H9 (cell line): ENCODE measurements at regions not wholly inside any gene's neighbourhood (a gene's known extent, or its start where the extent isn't known, plus 50 kb on each side); places are given as distances from the start of the nearest gene placed in this dataset.

Experiments
- DNase-seq: peaks from one replicate; pipeline ENCODE4 v3.0.0-alpha.2; 2017
- H2AFZ ChIP-seq: one replicate; pipeline ENCODE4 v1.6.1; 2013; ENCODE audit warnings: mild to moderate bottlenecking, low read length, control low read depth, moderate library complexity
- H2AK5ac ChIP-seq: 2 replicates; pipeline ENCODE4 v1.6.1; 2013; ENCODE audit warnings: low read length, control low read depth, mixed read lengths; ENCODE audit not compliant: insufficient read length
- H2BK120ac ChIP-seq: one replicate; pipeline ENCODE4 v1.6.1; 2013; ENCODE audit warnings: low read depth, mild to moderate bottlenecking, low read length, control low read depth, inconsistent platforms; ENCODE audit not compliant: poor library complexity, severe bottlenecking
- H2BK12ac ChIP-seq: 2 replicates; pipeline ENCODE4 v1.6.1; 2013; ENCODE audit warnings: low read length, control low read depth, mixed read lengths, low read depth; ENCODE audit not compliant: insufficient read length
- H2BK15ac ChIP-seq: 2 replicates; pipeline ENCODE4 v1.6.1; 2013; ENCODE audit warnings: low read depth, low read length, control low read depth
- H2BK20ac ChIP-seq: one replicate; pipeline ENCODE4 v1.6.1; 2013; ENCODE audit warnings: low read depth, mild to moderate bottlenecking, low read length, control low read depth, inconsistent platforms; ENCODE audit not compliant: poor library complexity, severe bottlenecking
- H2BK5ac ChIP-seq: 2 replicates; pipeline ENCODE4 v1.6.1; 2013; ENCODE audit warnings: low read length, control low read depth, mixed read lengths; ENCODE audit not compliant: insufficient read length
- H3K14ac ChIP-seq: 2 replicates; pipeline ENCODE4 v1.6.1; 2013; ENCODE audit warnings: low read length, control low read depth; ENCODE audit not compliant: insufficient read depth
- H3K18ac ChIP-seq: 2 replicates; pipeline ENCODE4 v1.6.1; 2013; ENCODE audit warnings: low read depth, mild to moderate bottlenecking, mixed read lengths, low read length, control low read depth; ENCODE audit not compliant: insufficient read length
- H3K23ac ChIP-seq: 2 replicates; pipeline ENCODE4 v1.6.1; 2013; ENCODE audit warnings: low read length, control low read depth, mixed read lengths, low read depth; ENCODE audit not compliant: insufficient read length
- H3K23me2 ChIP-seq: 2 replicates; pipeline ENCODE4 v1.6.1; 2013; ENCODE audit warnings: low read depth, mild to moderate bottlenecking, mixed read lengths, low read length, control low read depth; ENCODE audit not compliant: insufficient read length, poor library complexity, severe bottlenecking
- H3K27ac ChIP-seq: 2 replicates; pipeline ENCODE4 v1.5.1; 2013; ENCODE audit warnings: low read length, control low read depth, mixed read lengths, low read depth; ENCODE audit not compliant: insufficient read length
- H3K27me3 ChIP-seq: 2 replicates; pipeline ENCODE4 v1.6.1; 2013; ENCODE audit warnings: low read length, control low read depth, inconsistent platforms; ENCODE audit not compliant: insufficient read depth
- H3K4ac ChIP-seq: 2 replicates; pipeline ENCODE4 v1.6.1; 2013; ENCODE audit warnings: low read depth, mild to moderate bottlenecking, control low read depth, inconsistent platforms, low read length, moderate library complexity
- H3K4me1 ChIP-seq: 2 replicates; pipeline ENCODE4 v1.6.1; 2013; ENCODE audit warnings: low read length, control low read depth, inconsistent platforms; ENCODE audit not compliant: insufficient read depth
- H3K4me2 ChIP-seq: 2 replicates; pipeline ENCODE4 v1.6.1; 2013; ENCODE audit warnings: low read length, control low read depth, mixed read lengths; ENCODE audit not compliant: insufficient read length, insufficient read depth
- H3K56ac ChIP-seq: 2 replicates; pipeline ENCODE4 v1.6.1; 2013; ENCODE audit warnings: low read depth, mild to moderate bottlenecking, mixed read lengths, low read length, control low read depth; ENCODE audit not compliant: insufficient read length
- H3K79me1 ChIP-seq: 2 replicates; pipeline ENCODE4 v1.6.1; 2013; ENCODE audit warnings: low read depth, mild to moderate bottlenecking, moderate library complexity, low read length, control low read depth, inconsistent platforms; ENCODE audit not compliant: insufficient read depth, poor library complexity, severe bottlenecking
- H3K79me2 ChIP-seq: 2 replicates; pipeline ENCODE4 v1.6.1; 2013; ENCODE audit warnings: low read length, control low read depth, inconsistent platforms; ENCODE audit not compliant: insufficient read depth
- H3K9ac ChIP-seq: 2 replicates; pipeline ENCODE4 v1.6.1; 2013; ENCODE audit warnings: low read length, control low read depth, mixed read lengths; ENCODE audit not compliant: insufficient read length; ENCODE audit errors: extremely low read depth
- H3K9me3 ChIP-seq: one replicate; pipeline ENCODE4 v1.6.1; 2013; ENCODE audit warnings: low read depth, low read length, inconsistent platforms; ENCODE audit not compliant: control insufficient read depth
- H3T11ph ChIP-seq: one replicate; pipeline ENCODE4 v1.6.1; 2013; ENCODE audit warnings: mild to moderate bottlenecking, low read length, control low read depth, inconsistent platforms
- H4K20me1 ChIP-seq: one replicate; pipeline ENCODE4 v1.6.1; 2013; ENCODE audit not compliant: control insufficient read depth, insufficient read length, insufficient read depth
- H4K5ac ChIP-seq: 2 replicates; pipeline ENCODE4 v1.6.1; 2013; ENCODE audit warnings: low read depth, mild to moderate bottlenecking, mixed read lengths, low read length, control low read depth; ENCODE audit not compliant: insufficient read length
- H4K8ac ChIP-seq: replicated peaks from 2 replicates; pipeline ENCODE4 v1.6.1; 2013; ENCODE audit warnings: low read length, control low read depth, mixed read lengths, low read depth; ENCODE audit not compliant: insufficient read length
- H4K91ac ChIP-seq: 2 replicates; pipeline ENCODE4 v1.6.1; 2013; ENCODE audit warnings: low read depth, mild to moderate bottlenecking, moderate library complexity, mixed read lengths, low read length, control low read depth; ENCODE audit not compliant: insufficient read length
- H3K27ac Mint-ChIP-seq, 3 experiments: 2 replicates in 2 of 3; 3 replicates in 1 of 3; pipeline ENCODE4 v1.8.0; 2020 to 2021; ENCODE audit warnings: mixed read lengths in 3 of 3, mild to moderate bottlenecking in 1 of 3, moderate library complexity in 1 of 3
- H3K27me3 Mint-ChIP-seq: 2 replicates; pipeline ENCODE4 v1.8.0; 2021; ENCODE audit warnings: low read depth, mild to moderate bottlenecking, moderate library complexity, mixed read lengths
- H3K36me3 Mint-ChIP-seq, 3 experiments: 2 replicates in 2 of 3; 3 replicates in 1 of 3; pipeline ENCODE4 v1.8.0; 2020 to 2021; ENCODE audit warnings: low read depth in 3 of 3, mixed read lengths in 3 of 3; ENCODE audit not compliant: insufficient read depth in 1 of 3
- H3K4me1 Mint-ChIP-seq, 2 experiments: 2 replicates each; pipeline ENCODE4 v1.8.0; 2020; ENCODE audit warnings: mixed read lengths in 2 of 2
- H3K4me3 Mint-ChIP-seq, 2 experiments: 2 replicates in 1 of 2; 3 replicates in 1 of 2; pipeline ENCODE4 v1.8.0; 2020 to 2021; ENCODE audit warnings: mild to moderate bottlenecking in 2 of 2, mixed read lengths in 2 of 2, moderate library complexity in 1 of 2
- H3K9me3 Mint-ChIP-seq, 2 experiments: 2 replicates in 1 of 2; 3 replicates in 1 of 2; pipeline ENCODE4 v1.8.0; 2020; ENCODE audit warnings: mild to moderate bottlenecking in 2 of 2, mixed read lengths in 2 of 2, moderate library complexity in 1 of 2
- WGBS: extraction: QIAGEN DNeasy Blood & Tissue Kit; methylation state at CpG from one replicate; pipeline ENCODE4 v1.1.7; 2013; ENCODE audit warnings: missing lambda C conversion rate, low lambda C conversion rate, mixed read lengths; ENCODE audit not compliant: insufficient read length; ENCODE audit errors: extremely low coverage; 5-methylcytosine and 5-hydroxymethylcytosine counted together
- TF ChIP-seq, protein P1 (sequence below): fragments of 200-600 bp; sonication (generic); conservative IDR thresholded peaks from 3 replicates; pipeline ENCODE4 v1.8.0; 2021; ENCODE audit warnings: antibody characterized with exemption, mild to moderate bottlenecking

DNA sequence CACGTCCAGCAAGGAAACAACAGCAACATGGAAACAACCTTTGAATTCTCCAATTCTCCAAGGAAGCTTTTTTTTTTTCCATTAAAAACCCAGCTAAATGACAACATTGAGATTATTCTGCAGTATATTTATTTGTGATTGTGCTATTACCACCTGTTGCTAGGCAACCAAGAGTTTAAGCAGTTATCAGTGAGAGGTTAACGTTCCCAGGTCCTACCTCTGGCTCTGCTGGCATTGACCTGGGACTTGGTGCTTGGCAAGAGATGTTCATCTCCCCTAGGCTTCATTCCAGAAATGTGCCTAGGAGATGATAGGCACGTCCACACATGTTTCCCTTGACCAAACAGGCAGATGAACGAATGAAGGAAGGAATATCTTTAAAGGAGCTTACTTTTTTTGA lies 157.0 kb downstream of the TDRD15 start:
- Histone ChIP-seq H4K91ac (no peak overlapping the region), H2BK20ac (no peak overlapping the region), H3K4ac (no peak overlapping the region), H2BK120ac (no peak overlapping the region), H3T11ph (no peak overlapping the region), H4K8ac (no peak overlapping the region), H3K14ac (no peak overlapping the region), H2BK5ac (no peak overlapping the region), H2BK15ac (no peak overlapping the region), H2AK5ac (no peak overlapping the region), H3K9ac (no peak overlapping the region), H3K4me2 (no peak overlapping the region), H3K9me3 (no peaks in the 10 kb centered on the region), H3K79me2 (no peaks in the 10 kb centered on the region), H3K56ac (no peak overlapping the region), H4K20me1 (no peaks in the 10 kb centered on the region), H3K27ac (no peak overlapping the region), H4K5ac (no peak overlapping the region), H3K4me1 (no peaks in the 10 kb centered on the region), H3K79me1 (no peaks in the 10 kb centered on the region), H3K27me3 (no peaks in the 10 kb centered on the region), H3K23ac (no peak overlapping the region), H3K23me2 (no peaks in the 10 kb centered on the region), H2AFZ (no peak overlapping the region), H2BK12ac (no peak overlapping the region), H3K18ac (no peak overlapping the region)
- H3K9me3 Mint-ChIP-seq = no peaks in the 10 kb centered on the region
- no peaks in the 10 kb centered on the region for H3K36me3 Mint-ChIP-seq
- H3K27me3 Mint-ChIP-seq = peaks cover 3% of the 10 kb centered on the region; the same call in 1 of the 2 replicates
- TF ChIP-seq, protein P1, sequence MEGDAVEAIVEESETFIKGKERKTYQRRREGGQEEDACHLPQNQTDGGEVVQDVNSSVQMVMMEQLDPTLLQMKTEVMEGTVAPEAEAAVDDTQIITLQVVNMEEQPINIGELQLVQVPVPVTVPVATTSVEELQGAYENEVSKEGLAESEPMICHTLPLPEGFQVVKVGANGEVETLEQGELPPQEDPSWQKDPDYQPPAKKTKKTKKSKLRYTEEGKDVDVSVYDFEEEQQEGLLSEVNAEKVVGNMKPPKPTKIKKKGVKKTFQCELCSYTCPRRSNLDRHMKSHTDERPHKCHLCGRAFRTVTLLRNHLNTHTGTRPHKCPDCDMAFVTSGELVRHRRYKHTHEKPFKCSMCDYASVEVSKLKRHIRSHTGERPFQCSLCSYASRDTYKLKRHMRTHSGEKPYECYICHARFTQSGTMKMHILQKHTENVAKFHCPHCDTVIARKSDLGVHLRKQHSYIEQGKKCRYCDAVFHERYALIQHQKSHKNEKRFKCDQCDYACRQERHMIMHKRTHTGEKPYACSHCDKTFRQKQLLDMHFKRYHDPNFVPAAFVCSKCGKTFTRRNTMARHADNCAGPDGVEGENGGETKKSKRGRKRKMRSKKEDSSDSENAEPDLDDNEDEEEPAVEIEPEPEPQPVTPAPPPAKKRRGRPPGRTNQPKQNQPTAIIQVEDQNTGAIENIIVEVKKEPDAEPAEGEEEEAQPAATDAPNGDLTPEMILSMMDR = no peak
- H3K4me3 Mint-ChIP-seq = no peak overlapping the region
- no peak for DNase-seq
- H3K27ac Mint-ChIP-seq = no peak overlapping the region
- H3K4me1 Mint-ChIP-seq = peaks cover 6 to 9% of the 10 kb centered on the region in 2 experiments
- WGBS = no CpG with 5 or more reads among the region's 4 CpGs
